ENCODE measurements at regions not wholly inside any gene's neighbourhood (a gene's known extent, or its start where the extent isn't known, plus 50 kb on each side); places are given as distances from the start of the nearest gene placed in this dataset.

DNA sequence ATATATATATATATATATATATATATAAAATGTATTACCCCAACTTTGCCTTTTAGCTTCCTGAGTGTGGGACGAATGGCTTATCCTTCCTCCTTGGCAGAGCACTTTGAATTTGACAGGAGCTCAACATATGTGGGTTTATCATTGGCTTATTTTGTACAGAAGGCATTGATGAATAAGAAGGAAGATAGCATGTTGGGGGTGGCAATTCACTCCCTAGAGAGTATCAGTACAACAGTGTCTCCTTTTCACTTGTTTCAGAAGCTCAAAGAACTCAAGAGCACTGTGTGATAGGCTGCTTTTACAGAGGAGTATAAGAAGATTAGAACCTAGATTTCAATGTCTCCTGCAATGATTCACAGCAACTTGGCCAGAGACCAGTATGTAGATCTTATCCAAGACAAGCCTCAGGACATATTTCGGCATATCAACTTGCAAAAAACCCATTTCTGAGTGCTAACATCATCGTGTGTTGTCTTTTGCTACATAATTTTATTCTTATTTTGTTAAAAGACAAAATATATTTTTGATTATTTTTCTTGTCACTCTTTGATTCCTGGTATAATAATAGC is 345.8 kb downstream of the SOCS6 start:
- Histone ChIP-seq H3K4me1 (no peaks in the 10 kb centered on the region), H3K9me3 (no peaks in the 10 kb centered on the region), H3K36me3 (replicated peaks) (no peaks in the 10 kb centered on the region), H3K27me3 (ENCODE audit: low read depth) (no peaks in the 10 kb centered on the region), H3K4me3 (no peak overlapping the region)
- DNase-seq (ENCODE audit: low spot score in 2 of 2) = no peak
- in situ Hi-C loops (cut with MboI; ENCODE audit: low sequenced_read_pairs) = no loop called here

DNA sequence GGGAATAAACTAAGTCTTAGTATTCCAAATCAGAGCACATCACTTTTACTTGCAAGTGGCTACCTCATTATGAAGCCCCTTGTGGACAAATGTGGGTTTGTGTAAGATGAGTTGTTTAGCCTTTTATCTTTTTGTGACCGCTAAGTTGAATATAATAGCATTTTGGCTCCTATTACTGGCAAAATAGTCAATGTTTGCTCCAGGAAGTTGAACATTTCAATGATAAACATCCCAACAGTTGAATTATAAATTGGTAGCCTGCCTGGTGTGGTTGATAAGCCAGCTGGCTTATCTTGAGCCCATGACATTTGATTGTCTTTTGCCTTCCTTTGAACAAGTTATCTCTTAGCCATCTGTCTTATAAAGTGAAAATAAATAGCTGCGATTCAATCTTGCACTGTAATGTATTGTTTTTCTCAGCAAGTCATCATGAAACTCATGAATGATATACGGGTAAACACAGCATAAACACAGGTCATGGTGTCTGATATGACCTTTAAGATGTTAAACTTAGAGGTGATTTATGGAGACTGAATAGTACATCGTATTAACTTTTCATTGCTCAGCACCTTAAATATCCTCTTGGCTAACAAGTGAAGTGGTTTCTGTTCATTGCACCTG is 338.4 kb downstream of the SOCS6 start:
- Histone ChIP-seq H3K9me3 (no peaks in the 10 kb centered on the region), H3K4me1 (no peaks in the 10 kb centered on the region), H3K27me3 (ENCODE audit: low read depth) (no peaks in the 10 kb centered on the region), H3K4me3 (no peak overlapping the region), H3K36me3 (replicated peaks) (no peaks in the 10 kb centered on the region)
- in situ Hi-C loops (cut with MboI; ENCODE audit: low sequenced_read_pairs) = no loop called here
- DNase-seq (ENCODE audit: low spot score in 2 of 2) = no peak

DNA sequence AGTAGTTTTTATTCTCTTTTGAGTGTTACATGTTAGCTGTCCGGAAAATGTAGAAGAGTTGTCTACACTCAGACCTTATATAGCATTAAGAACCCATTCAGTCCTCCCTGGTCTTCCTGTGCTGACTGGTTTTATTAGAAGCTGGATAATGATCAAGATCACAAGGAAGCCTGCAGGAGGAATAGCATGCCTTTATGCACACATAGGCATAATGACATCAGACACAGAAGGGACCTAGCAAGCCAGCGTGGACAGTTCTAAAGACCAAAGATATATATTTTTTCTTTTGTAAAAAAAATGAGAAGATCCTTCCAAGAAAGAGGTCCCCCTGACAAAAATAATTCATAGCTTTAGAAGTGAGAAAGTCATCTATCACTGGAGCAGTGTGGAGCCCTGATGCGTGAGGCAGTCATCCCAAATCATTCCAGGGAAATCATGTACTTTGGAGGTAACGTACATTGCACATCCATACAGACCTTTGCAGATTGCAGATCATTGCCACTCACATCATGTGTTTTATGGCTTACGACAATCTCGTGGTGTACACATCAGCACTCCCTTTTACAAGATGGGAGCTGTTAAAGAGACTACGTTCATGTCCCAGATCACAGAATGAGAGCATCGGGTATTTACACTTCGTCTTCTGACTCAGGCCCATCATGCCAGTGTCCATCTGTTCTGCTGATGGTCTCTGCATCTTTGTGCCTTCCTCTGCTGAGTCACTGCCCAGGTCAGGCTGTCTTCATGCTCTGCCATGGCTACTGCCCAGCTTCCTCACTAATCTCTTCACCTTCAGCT is 334.0 kb downstream of the SOCS6 start:
- DNase-seq (ENCODE audit: low spot score in 2 of 2) = no peak
- no peak overlapping the region for H3K4me3 ChIP-seq
- no peaks in the 10 kb centered on the region for H3K9me3 ChIP-seq
- H3K27me3 ChIP-seq (ENCODE audit: low read depth) = no peaks in the 10 kb centered on the region
- H3K36me3 ChIP-seq (replicated peaks) = no peaks in the 10 kb centered on the region
- H3K4me1 ChIP-seq = no peaks in the 10 kb centered on the region
- in situ Hi-C loops (cut with MboI; ENCODE audit: low sequenced_read_pairs) = no loop called here

DNA sequence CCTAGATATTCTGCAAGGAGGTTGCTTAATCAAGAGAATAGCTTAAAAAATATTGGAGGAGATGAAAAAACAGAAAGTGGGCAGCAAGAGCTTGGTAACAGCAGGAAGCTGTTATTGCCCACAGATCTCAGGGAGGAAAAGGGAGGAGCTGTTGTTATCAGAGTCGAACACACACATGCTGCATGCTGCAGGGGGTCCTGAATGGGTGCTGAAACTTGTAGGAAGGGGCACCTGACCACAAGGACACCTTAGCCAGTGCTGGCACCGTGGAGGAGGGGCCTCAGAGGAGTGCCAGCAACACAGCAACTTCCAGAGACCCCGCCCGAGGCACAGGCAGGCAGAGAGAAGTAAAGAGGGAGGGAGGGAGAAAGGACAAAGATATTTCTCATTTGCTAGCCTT is 332.9 kb downstream of the SOCS6 start:
- no peaks in the 10 kb centered on the region for H3K9me3 ChIP-seq
- H3K4me1 ChIP-seq = no peaks in the 10 kb centered on the region
- no peak overlapping the region for H3K4me3 ChIP-seq
- H3K36me3 ChIP-seq (replicated peaks) = no peaks in the 10 kb centered on the region
- DNase-seq (ENCODE audit: low spot score in 2 of 2) = no peak
- no peaks in the 10 kb centered on the region for H3K27me3 ChIP-seq (ENCODE audit: low read depth)
- in situ Hi-C loops (cut with MboI; ENCODE audit: low sequenced_read_pairs) = no loop called here

DNA sequence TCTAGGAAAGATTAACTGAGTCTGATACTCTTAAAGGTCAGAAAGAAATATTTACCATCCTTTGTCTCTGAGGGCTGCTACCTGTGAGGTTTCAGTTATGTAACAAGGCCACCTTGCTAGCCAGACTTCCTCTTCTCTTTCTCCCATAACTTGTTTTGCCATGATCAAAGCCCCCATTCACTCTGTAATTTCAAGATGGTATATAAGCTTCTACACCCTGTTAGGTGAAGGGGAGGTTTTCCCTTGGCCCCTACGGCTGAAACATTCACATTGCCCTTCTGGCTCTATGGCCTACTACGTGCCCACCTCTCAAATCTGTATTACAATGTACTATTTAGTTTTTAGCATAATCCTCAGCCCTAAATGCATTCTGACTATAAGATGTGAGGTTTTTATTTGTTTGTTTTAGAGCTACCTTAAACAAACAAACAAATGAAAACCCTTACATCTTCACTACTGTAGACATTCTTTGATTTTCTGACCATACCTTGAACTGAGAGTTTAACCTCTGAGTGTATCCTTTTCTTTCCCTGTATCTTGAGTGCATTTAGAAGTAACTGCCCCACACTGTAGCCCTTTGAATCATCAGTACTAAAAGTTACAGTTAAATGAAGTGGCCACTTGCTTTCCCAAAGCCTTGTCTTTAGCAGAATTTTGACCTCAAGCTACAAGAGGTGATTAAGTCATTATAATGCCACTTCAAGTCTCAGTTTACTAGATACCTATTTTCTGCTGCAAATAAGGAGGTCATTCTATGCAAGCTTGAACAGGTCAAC is 332.2 kb downstream of the SOCS6 start:
- H3K36me3 ChIP-seq (replicated peaks) = no peaks in the 10 kb centered on the region
- no peak for DNase-seq (ENCODE audit: low spot score in 2 of 2)
- no peak overlapping the region for H3K4me3 ChIP-seq
- H3K9me3 ChIP-seq = no peaks in the 10 kb centered on the region
- no peaks in the 10 kb centered on the region for H3K4me1 ChIP-seq
- in situ Hi-C loops (cut with MboI; ENCODE audit: low sequenced_read_pairs) = no loop called here
- H3K27me3 ChIP-seq (ENCODE audit: low read depth) = no peaks in the 10 kb centered on the region

DNA sequence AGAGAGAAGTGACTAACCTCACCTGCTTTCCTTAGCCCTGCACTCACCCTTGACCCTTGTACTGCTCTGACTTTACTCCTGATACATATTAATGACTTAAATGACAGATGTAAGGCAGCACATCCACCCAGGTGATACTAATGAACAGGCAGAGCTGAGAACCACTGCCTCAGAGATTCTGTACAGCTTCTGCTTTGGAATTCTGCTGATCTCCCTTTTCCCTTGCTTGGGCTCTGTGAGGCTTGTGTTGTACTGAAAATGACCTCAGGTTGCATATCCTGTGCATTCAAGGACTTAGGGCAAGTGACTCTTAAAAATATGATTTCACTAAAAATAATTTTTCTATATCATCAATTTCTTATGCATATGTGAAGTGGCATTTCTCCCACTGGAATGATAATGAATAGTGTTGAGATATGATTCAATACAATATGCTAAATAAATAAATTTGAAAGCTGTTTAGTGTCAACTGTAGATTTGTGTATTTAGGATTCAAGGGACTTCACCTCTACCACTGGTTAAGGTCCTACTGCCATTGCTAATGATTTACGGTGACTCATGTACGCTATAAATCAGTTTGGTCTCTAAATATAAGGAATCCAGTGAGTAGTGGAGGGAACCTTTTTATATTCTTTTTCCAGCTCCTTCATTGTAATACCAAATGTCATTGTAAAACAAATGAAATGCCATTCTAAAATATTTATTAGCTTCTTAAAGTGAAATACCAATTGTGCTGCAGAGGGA is 328.3 kb downstream of the SOCS6 start:
- Histone ChIP-seq H3K9me3 (no peaks in the 10 kb centered on the region), H3K27me3 (ENCODE audit: low read depth) (no peaks in the 10 kb centered on the region), H3K4me1 (no peaks in the 10 kb centered on the region), H3K36me3 (replicated peaks) (no peaks in the 10 kb centered on the region), H3K4me3 (no peak overlapping the region)
- in situ Hi-C loops (cut with MboI; ENCODE audit: low sequenced_read_pairs) = no loop called here
- no peak for DNase-seq (ENCODE audit: low spot score in 2 of 2)

DNA sequence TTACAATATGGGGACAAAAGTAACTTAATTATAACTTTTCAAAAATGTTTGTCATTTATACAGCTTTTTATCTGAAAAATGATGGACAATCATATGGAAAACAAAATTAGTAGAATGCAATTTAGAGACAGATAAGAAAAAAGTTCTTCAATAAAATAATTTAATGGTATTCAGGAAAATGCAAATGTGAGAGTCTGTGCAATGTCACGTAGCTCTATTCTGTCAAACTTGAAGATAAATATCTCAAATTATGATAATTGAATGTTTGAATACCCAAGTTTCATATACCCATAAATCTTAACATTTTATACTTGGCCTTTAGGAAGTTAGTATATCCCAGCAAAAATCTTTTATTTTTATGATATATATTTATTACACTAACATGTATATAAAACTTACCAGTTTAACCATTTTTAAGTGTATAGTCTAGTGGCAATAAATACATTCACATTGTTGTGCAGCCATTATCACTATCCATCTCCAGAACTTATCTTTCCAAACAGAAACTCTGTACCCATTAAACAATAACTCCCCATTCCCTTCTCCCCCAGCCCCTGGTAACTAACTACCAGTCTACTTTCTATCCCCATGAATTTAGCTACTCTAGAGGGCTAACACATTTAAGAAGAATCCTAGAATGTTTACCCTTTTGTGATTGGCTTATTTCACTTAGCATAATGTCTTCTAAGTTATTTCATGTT is 311.5 kb downstream of the SOCS6 start:
- in situ Hi-C loops (cut with MboI; ENCODE audit: low sequenced_read_pairs) = no loop called here
- Histone ChIP-seq H3K9me3 (no peaks in the 10 kb centered on the region), H3K36me3 (replicated peaks) (no peaks in the 10 kb centered on the region), H3K27me3 (ENCODE audit: low read depth) (no peaks in the 10 kb centered on the region), H3K4me3 (no peak overlapping the region), H3K4me1 (no peaks in the 10 kb centered on the region)
- no peak for DNase-seq (ENCODE audit: low spot score in 2 of 2)

DNA sequence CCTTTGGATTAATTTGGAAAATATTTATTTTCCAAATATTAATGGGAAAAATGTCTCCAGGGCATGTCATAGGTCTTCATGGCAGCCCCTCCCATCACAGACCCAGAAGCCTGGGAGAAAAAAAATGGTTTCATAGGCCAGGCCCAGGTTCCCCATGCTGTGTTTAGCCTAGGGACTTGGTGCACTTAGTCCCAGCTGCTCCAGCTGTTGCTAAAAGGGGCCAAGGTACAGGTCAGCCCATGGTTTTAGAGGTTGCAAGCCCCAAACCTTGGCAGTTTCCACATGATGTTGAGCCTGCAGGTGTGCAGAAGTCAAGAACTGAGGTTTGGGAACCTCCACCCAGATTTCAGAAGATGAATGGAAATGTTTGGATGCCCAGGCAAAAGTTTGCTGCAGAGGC is 309.6 kb downstream of the SOCS6 start:
- in situ Hi-C loops (cut with MboI; ENCODE audit: low sequenced_read_pairs) = no loop called here

DNA sequence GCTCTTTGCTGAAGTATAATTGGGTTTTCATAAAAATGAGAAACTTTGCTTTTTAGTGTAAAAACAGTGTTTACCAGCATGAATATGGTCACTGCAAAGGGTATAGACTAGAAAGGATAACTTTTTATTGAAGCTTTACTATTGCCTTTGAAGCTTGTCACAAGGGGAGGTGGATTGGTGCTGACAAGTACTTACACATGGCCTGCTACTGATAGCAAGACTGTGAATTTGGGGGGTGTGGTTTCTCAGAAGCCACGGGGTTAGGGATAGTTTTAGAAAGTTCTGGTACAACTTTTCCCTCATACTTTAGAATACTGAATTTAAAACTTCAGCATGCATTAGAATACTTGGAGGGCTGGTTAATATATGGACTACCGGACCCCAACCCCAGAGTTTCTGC is 294.1 kb downstream of the SOCS6 start:
- in situ Hi-C loops (cut with MboI; ENCODE audit: low sequenced_read_pairs) = no loop called here
- Histone ChIP-seq H3K27me3 (ENCODE audit: low read depth) (no peaks in the 10 kb centered on the region), H3K4me1 (no peaks in the 10 kb centered on the region), H3K9me3 (no peaks in the 10 kb centered on the region; the same call in 1 of the 2 replicates), H3K4me3 (no peak overlapping the region), H3K36me3 (replicated peaks) (no peaks in the 10 kb centered on the region)
- DNase-seq (ENCODE audit: low spot score in 2 of 2) = no peak

More for the DNA sequence above, 309.6 kb downstream of the SOCS6 start:
- Histone ChIP-seq H3K27me3 (ENCODE audit: low read depth) (no peaks in the 10 kb centered on the region), H3K36me3 (replicated peaks) (no peaks in the 10 kb centered on the region), H3K4me3 (no peak overlapping the region), H3K4me1 (no peaks in the 10 kb centered on the region), H3K9me3 (no peaks in the 10 kb centered on the region)
- no peak for DNase-seq (ENCODE audit: low spot score in 2 of 2)

DNA sequence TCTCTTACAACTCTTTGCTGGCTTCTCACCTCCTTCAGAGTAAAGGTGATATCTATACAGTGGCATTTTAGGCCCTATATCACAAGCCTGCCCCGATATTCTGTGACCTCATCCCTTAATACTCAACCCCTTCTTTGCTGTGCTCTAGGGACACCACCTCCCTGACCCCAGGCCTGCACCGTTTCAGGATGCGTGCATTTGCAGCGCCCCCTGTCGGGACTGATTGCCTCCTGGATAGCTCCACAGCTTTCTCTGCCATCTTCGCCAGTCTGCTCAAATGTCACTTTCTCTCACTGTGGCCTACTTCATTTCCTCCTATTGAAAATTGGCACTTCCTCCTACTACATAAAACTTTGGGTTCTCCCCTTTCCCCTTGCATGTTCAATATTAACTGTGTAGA is 289.6 kb downstream of the SOCS6 start:
- DNase-seq (ENCODE audit: low spot score in 2 of 2) = peak in 1 of 2 experiments; percentile 13
- Histone ChIP-seq H3K4me3 (no peak overlapping the region), H3K4me1 (no peaks in the 10 kb centered on the region), H3K9me3 (no peaks in the 10 kb centered on the region; the same call in 1 of the 2 replicates), H3K36me3 (replicated peaks) (no peaks in the 10 kb centered on the region), H3K27me3 (ENCODE audit: low read depth) (no peaks in the 10 kb centered on the region)
- in situ Hi-C loops (cut with MboI; ENCODE audit: low sequenced_read_pairs) = no loop called here

DNA sequence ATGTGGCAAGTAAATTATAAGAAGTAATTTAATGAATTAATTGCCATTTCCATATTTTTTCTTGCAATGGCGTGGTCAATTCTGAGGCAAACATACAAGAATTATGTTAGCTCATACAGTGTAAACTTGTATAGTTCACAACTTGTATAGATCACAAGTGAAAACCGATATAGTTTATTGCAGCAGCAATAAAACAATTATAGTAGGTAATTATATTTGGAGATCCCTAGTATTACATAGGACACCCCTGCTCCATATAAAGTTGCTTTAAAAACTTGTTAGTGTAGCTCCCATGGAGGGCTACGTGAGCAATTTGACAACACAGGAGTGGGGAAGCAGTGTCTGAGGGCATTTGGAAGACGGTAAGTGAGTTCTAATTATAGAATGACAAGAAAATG is 288.2 kb downstream of the SOCS6 start:
- Histone ChIP-seq H3K9me3 (no peaks in the 10 kb centered on the region; the same call in 1 of the 2 replicates), H3K4me1 (no peaks in the 10 kb centered on the region), H3K4me3 (no peak overlapping the region), H3K36me3 (replicated peaks) (no peaks in the 10 kb centered on the region), H3K27me3 (ENCODE audit: low read depth) (no peaks in the 10 kb centered on the region)
- in situ Hi-C loops (cut with MboI; ENCODE audit: low sequenced_read_pairs) = no loop called here
- DNase-seq (ENCODE audit: low spot score in 2 of 2) = no peak

DNA sequence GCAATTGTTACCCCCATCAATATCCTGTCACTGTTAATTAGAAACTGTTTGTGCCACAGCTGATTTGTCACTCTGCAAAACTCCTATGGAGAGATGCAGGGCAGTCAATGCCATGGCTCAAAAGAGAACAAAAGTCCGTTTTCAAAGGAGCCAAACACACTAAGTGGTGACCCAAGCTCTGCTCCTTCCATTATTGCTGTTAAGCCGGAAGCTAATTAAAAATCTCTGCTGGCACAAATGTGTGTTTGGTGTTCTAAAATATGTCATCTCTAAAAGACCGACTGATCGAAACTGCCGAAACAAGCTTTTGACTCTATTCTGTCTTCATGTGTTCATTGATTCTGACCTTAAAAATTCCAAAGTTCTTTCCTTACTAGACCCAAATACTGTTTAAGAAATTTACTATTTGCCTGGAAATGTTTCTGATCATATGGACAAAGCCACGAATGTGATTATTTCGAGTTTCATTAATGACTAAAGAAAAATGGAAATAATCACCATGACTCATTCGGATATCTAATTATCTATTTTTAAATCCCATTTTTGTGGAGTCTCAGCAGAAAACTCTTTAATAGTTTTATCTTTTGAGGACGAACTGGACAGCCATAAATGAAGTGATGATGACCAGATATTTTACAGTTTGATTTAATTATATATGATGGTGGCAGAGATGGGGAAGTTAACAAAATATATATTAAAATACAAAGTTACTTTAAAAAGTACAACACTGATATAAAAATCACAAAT is 287.6 kb downstream of the SOCS6 start:
- H3K4me1 ChIP-seq = no peaks in the 10 kb centered on the region
- no peak overlapping the region for H3K4me3 ChIP-seq
- in situ Hi-C loops (cut with MboI; ENCODE audit: low sequenced_read_pairs) = no loop called here
- H3K36me3 ChIP-seq (replicated peaks) = no peaks in the 10 kb centered on the region
- H3K27me3 ChIP-seq (ENCODE audit: low read depth) = no peaks in the 10 kb centered on the region
- no peak for DNase-seq (ENCODE audit: low spot score in 2 of 2)
- H3K9me3 ChIP-seq = no peaks in the 10 kb centered on the region; the same call in 1 of the 2 replicates
